Renal cortical epithelial cell (primary cell): ENCODE measurements at regions not wholly inside any gene's neighbourhood (a gene's known extent, or its start where the extent isn't known, plus 50 kb on each side); places are given as distances from the start of the nearest gene placed in this dataset.
A peak's percentile ranks its signal among the peaks of the same experiment; 100 is the strongest.

ENCODE experiments used
- DNase-seq: peaks from one replicate; pipeline ENCODE4 v3.0.0-alpha.2; 2011; ENCODE audit warnings: low read depth

GRCh38 chr1:198904321-198904720, 265.5 kb downstream of the PTPRC start:
- peak; percentile 36 for DNase-seq

GRCh38 chr1:198906739-198907422, 268.0 kb downstream of the PTPRC start:
- no peak for DNase-seq

GRCh38 chr1:198907423-198907746, 268.5 kb downstream of the PTPRC start:
- DNase-seq: no peak

GRCh38 chr1:198908995-198909394, 270.2 kb downstream of the PTPRC start:
- DNase-seq: no peak

- peak; percentile 31 for DNase-seq
Observed at GRCh38 chr1:198909973-198910372, 271.1 kb downstream of the PTPRC start.

GRCh38 chr1:198910816-198911215, 272.0 kb downstream of the PTPRC start:
- no peak for DNase-seq

GRCh38 chr1:198912046-198912445, 273.2 kb downstream of the PTPRC start:
- no peak for DNase-seq

GRCh38 chr1:198913667-198914066, 274.8 kb downstream of the PTPRC start:
- DNase-seq: no peak

GRCh38 chr1:198915327-198916231, 276.7 kb downstream of the PTPRC start:
- no peak for DNase-seq

GRCh38 chr1:198917226-198917625, 278.4 kb downstream of the PTPRC start:
- no peak for DNase-seq

GRCh38 chr1:198918920-198919319, 280.1 kb downstream of the PTPRC start:
- no peak for DNase-seq

- DNase-seq: no peak
Observed at GRCh38 chr1:198919667-198920398, 281.0 kb downstream of the PTPRC start.

- no peak for DNase-seq
Observed at GRCh38 chr1:198922638-198923430, 284.0 kb downstream of the PTPRC start.

- no peak for DNase-seq
Observed at GRCh38 chr1:198923993-198924392, 285.2 kb downstream of the PTPRC start.

- no peak for DNase-seq
Observed at GRCh38 chr1:198925567-198925966, 286.7 kb downstream of the PTPRC start.

GRCh38 chr1:198927129-198927528, 288.3 kb downstream of the PTPRC start:
- DNase-seq: no peak

- no peak for DNase-seq
Observed at GRCh38 chr1:198929111-198929604, 290.3 kb downstream of the PTPRC start.

GRCh38 chr1:198929961-198930599, 291.2 kb downstream of the PTPRC start:
- DNase-seq: peak; percentile 44

- DNase-seq: peak; percentile 40
Observed at GRCh38 chr1:198932351-198932991, 293.6 kb downstream of the PTPRC start.

GRCh38 chr1:198933515-198934222, 294.8 kb downstream of the PTPRC start:
- DNase-seq: no peak
